ENCODE measurements at regions not wholly inside any gene's neighbourhood (a gene's known extent, or its start where the extent isn't known, plus 50 kb on each side); places are given as distances from the start of the nearest gene placed in this dataset.

DNA sequence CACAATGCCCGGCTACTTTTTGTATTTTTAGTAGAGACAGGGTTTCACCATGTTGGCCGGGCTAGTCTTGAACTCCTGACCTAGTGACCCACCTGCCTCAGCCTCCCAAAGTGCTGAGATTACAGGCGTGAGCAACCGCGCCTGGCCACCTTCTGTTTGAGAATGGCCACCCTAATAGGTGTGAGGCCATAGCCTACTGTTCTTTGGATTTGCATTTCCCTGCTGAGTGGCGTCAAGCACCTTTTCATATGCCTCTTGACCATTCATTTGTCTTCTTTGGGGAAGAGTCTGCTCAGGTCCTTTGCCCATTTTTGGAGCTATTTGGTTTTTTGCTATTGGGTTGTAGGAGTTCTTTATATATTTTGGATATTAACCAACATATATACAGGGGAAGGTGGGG is 276.7 kb downstream of the PARN start:
- Mint-ChIP-seq H3K9me3 (no peaks in the 10 kb centered on the region), H3K27me3 (peaks cover 0 to 13% (median 12%) of the 10 kb centered on the region in 3 donors), H3K36me3 (no peaks in the 10 kb centered on the region), H3K27ac (no peak overlapping the region), H3K4me3 (peak overlapping the region in 3 of 8 donors; percentile 25 to 57 (median 37)), H3K4me1 (peaks cover 5 to 23% (median 9%) of the 10 kb centered on the region in 3 donors)
- DNase-seq, result no peak
- no peak for ATAC-seq (ENCODE audit: low read depth in 2 of 2)

GRCh38 chr16:14351647-14352046 is 278.4 kb downstream of the PARN start:
- Mint-ChIP-seq H3K36me3 (no peaks in the 10 kb centered on the region), H3K27me3 (peaks cover 0 to 9% (median 6%) of the 10 kb centered on the region in 3 donors), H3K27ac (no peak overlapping the region)

DNA sequence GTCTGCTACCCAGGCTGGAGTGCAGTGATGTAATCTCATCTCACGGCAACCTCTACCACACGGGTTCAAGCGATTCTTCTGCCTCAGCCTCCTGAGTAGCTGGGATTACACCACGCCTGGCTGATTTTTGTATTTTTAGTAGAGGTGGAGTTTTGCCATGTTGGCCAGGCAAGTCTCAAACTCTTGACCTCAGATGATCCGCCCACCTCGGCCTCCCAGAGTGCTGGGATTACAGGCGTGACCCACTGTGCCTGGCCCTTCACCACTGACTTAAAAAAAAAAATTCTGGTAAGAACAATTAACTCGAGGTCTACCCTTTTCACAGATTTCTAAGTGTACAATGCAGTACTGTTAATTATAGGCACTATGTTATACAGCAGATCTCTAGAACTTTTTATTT is 279.4 kb downstream of the PARN start:
- DNase-seq (no peak), ATAC-seq (ENCODE audit: low read depth in 2 of 2) (no peak)
- Mint-ChIP-seq H3K27me3 (peaks cover 8 to 12% (median 9%) of the 10 kb centered on the region in 3 donors), H3K4me3 (no peak overlapping the region), H3K9me3 (peaks cover 3 to 11% (median 6%) of the 10 kb centered on the region in 7 donors), H3K27ac (peak overlapping the region in 1 of 6 donors; percentile 75), H3K36me3 (peaks cover 0 to 8% of the 10 kb centered on the region in 2 donors), H3K4me1 (peaks cover 0 to 17% (median 13%) of the 10 kb centered on the region in 3 donors)

More at GRCh38 chr16:14351647-14352046, 278.4 kb downstream of the PARN start:
- peaks cover 0 to 3% (median 0%) of the 10 kb centered on the region in 7 donors for H3K9me3 Mint-ChIP-seq
- H3K4me1 Mint-ChIP-seq, result peaks cover 0 to 23% (median 9%) of the 10 kb centered on the region in 3 donors
- DNase-seq, result no peak
- no peak for ATAC-seq (ENCODE audit: low read depth in 2 of 2)
- no peak overlapping the region for H3K4me3 Mint-ChIP-seq

GRCh38 chr16:14350081-14350480 is 279.0 kb downstream of the MRTFB start:
- H3K27ac Mint-ChIP-seq, result peak overlapping the region in 2 of 6 donors; percentile 75 to 82
- peaks cover 8 to 12% (median 9%) of the 10 kb centered on the region in 3 donors for H3K27me3 Mint-ChIP-seq
- ATAC-seq (ENCODE audit: low read depth in 2 of 2) (no peak), DNase-seq (no peak)
- no peak overlapping the region for H3K4me3 Mint-ChIP-seq
- peaks cover 0 to 8% of the 10 kb centered on the region in 2 donors for H3K36me3 Mint-ChIP-seq
- peaks cover 0 to 13% (median 8%) of the 10 kb centered on the region in 3 donors for H3K4me1 Mint-ChIP-seq
- peaks cover 3 to 11% (median 6%) of the 10 kb centered on the region in 7 donors for H3K9me3 Mint-ChIP-seq

GRCh38 chr16:14347706-14348105 is 276.6 kb downstream of the MRTFB start:
- Mint-ChIP-seq H3K36me3 (peaks cover 0 to 16% of the 10 kb centered on the region in 2 donors), H3K4me1 (peaks cover 0 to 5% (median 4%) of the 10 kb centered on the region in 3 donors), H3K4me3 (no peak overlapping the region), H3K27me3 (peaks cover 15 to 20% (median 19%) of the 10 kb centered on the region in 3 donors), H3K27ac (no peak overlapping the region), H3K9me3 (peaks cover 8 to 19% (median 12%) of the 10 kb centered on the region in 7 donors)
- DNase-seq (no peak), ATAC-seq (ENCODE audit: low read depth in 2 of 2) (no peak)

DNA sequence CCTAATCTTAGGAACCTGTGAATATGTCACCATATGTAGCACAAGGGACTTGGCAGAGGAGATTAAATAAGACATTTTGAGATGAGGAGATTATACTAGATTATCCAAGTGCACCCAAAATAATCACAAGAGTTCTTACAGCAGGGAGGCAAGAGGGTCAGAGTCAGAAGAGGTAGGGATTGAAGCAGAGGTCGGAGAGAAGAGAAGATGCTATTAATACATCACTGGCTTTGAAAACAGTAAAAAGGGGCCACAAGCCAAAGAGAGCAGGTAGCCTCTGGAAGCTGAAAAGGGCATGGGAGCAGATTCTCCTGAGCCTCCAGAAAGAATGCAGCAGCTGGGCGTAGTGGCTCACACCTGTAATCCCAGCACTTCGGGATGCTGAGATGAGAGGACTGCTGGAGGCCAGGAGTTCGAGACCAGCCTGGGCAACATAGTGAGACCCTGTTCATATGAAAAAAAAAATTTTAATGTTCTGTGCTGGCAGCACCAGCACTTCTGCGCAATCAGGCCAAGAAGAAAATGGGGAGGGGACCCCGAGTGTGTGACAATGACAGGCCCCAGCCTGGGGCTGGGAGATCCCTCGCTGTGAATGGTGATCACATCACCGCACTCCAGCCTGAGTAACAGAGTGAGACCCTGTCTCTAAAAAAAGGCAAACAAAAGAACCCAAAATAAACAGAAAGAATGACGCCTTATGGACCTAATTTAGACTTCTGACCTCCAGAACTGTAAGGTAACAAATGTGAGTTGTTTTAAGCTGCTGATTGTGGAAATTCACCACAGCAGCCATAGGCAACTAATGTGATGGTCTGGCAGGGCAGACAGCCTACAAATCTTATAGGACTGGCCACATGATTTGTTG is 275.4 kb downstream of the MRTFB start:
- H3K4me1 Mint-ChIP-seq, result peaks cover 0 to 5% (median 4%) of the 10 kb centered on the region in 3 donors
- H3K27me3 Mint-ChIP-seq, result peaks cover 15 to 21% (median 20%) of the 10 kb centered on the region in 3 donors
- H3K27ac Mint-ChIP-seq, result peak overlapping the region in 1 of 6 donors; percentile 81
- peaks cover 0 to 18% of the 10 kb centered on the region in 2 donors for H3K36me3 Mint-ChIP-seq
- peaks cover 8 to 28% (median 23%) of the 10 kb centered on the region in 7 donors for H3K9me3 Mint-ChIP-seq
- DNase-seq, result no peak
- H3K4me3 Mint-ChIP-seq, result no peak overlapping the region
- ATAC-seq (ENCODE audit: low read depth in 2 of 2), result no peak

- Mint-ChIP-seq H3K4me3 (no peak overlapping the region), H3K27me3 (peaks cover 15 to 21% (median 20%) of the 10 kb centered on the region in 3 donors), H3K9me3 (peaks cover 8 to 36% (median 25%) of the 10 kb centered on the region in 7 donors), H3K27ac (no peak overlapping the region), H3K36me3 (peaks cover 0 to 18% of the 10 kb centered on the region in 2 donors), H3K4me1 (peaks cover 0 to 5% (median 4%) of the 10 kb centered on the region in 3 donors)
- DNase-seq (no peak), ATAC-seq (ENCODE audit: low read depth in 2 of 2) (no peak)
These were observed 274.5 kb downstream of the MRTFB start for GRCh38 chr16:14345512-14346115.

- Mint-ChIP-seq H3K4me1 (peaks cover 0 to 5% (median 4%) of the 10 kb centered on the region in 3 donors), H3K4me3 (peak overlapping the region in 1 of 8 donors; percentile 70), H3K9me3 (peaks cover 8 to 38% (median 27%) of the 10 kb centered on the region in 7 donors), H3K36me3 (peaks cover 0 to 18% of the 10 kb centered on the region in 2 donors), H3K27ac (peak overlapping the region in 1 of 6 donors; percentile 10), H3K27me3 (peaks cover 15 to 21% (median 20%) of the 10 kb centered on the region in 3 donors)
- ATAC-seq (ENCODE audit: low read depth in 2 of 2) (no peak), DNase-seq (no peak)
These were observed 273.8 kb downstream of the MRTFB start for GRCh38 chr16:14344945-14345344.

DNA sequence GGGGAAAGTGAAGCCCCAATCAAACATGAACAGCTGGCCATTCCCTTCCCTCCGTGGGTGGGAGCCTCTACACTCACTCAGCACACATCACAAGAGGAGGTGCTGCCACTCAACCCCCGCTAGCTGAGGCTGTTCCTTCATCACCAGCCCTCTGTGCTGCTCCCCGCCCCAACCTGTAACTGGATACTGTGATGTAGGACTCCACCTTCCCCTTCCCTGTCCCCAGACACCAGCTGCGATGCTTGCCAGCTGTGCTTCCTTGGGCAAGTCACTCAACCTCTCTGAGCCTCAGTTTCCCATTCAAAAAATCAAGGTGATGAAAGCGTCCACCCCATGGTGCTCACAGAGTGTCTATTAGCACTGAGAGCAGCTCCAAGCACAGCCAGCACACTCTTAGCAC is 273.2 kb downstream of the MRTFB start:
- no peak overlapping the region for H3K4me3 Mint-ChIP-seq
- ATAC-seq (ENCODE audit: low read depth in 2 of 2) (no peak), DNase-seq (no peak)
- H3K27ac Mint-ChIP-seq, result peak overlapping the region in 1 of 6 donors; percentile 81
- H3K9me3 Mint-ChIP-seq, result peaks cover 8 to 38% (median 29%) of the 10 kb centered on the region in 7 donors
- H3K4me1 Mint-ChIP-seq, result peaks cover 0 to 5% (median 4%) of the 10 kb centered on the region in 3 donors
- H3K36me3 Mint-ChIP-seq, result peaks cover 0 to 18% of the 10 kb centered on the region in 2 donors
- peaks cover 15 to 21% (median 16%) of the 10 kb centered on the region in 3 donors for H3K27me3 Mint-ChIP-seq

DNA sequence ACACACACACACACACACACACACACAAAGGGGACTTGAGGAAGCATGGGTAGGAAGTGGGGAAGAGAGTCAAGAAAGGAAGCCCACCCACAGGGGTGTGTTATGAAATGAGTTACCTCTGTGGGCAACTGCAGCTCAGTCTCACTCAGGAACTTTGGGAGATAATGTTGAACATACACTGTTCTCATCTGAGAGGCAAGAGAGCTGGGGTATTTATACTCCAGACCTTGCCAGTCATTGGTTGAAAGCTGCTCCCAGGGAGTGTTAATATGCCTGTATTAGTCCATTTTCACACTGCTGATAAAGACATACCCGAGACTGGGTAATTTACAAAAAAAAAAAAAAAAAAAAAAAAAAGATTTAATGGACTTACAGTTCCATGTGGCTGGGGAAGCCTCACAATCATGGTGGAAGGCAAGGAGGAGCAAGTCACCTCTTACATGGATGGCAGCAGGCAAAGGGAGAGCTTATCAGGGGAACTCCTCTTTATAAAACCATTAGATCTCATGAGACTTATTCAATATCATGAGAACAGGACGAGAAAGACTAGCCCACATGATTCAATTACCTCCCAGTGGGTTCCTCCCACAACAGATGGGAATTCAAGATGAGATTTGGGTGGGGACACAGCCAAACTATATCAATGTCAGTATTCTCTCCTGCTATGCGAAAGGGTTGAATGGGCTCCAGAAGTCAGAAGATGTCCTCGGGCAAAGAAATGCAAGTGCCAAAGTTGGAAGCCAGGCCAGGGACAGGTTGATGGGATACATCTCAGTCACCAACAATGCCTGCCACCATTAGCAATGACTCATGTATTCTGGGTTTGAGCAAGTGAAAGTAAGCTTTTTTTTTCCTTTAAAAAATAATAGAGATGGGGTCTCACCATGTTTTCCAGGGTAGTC is 270.5 kb downstream of the MRTFB start:
- ATAC-seq (ENCODE audit: low read depth in 2 of 2) (no peak), DNase-seq (no peak)
- Mint-ChIP-seq H3K9me3 (peaks cover 8 to 34% (median 26%) of the 10 kb centered on the region in 7 donors), H3K27me3 (peaks cover 14 to 23% (median 20%) of the 10 kb centered on the region in 3 donors), H3K36me3 (peaks cover 0 to 18% of the 10 kb centered on the region in 2 donors), H3K27ac (peak overlapping the region in 1 of 6 donors; percentile 89), H3K4me3 (no peak overlapping the region), H3K4me1 (peaks cover 0 to 5% (median 4%) of the 10 kb centered on the region in 3 donors)

DNA sequence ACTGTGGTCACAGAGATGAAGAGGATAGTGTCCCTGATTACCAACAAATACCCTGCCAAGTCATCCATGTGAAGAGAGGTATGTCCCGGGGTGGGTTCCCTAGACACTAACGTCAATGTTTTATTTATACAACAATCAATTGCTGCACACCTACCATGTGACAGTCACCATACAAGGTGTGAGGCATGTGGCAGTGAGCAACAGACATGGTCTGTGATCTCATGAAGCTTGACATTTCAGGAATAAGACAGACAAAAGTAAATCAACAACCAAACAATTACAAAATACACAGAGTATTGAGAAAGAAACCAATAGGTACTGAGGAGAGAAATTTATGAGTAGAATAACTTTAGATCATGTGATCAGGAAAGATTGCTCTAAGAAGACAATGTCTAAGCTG is 268.6 kb downstream of the MRTFB start:
- Mint-ChIP-seq H3K36me3 (peaks cover 0 to 10% of the 10 kb centered on the region in 2 donors), H3K27ac (peak overlapping the region in 1 of 6 donors; percentile 21), H3K4me3 (peak overlapping the region in 1 of 8 donors; percentile 44), H3K4me1 (peaks cover 0 to 4% (median 0%) of the 10 kb centered on the region in 3 donors), H3K27me3 (peaks cover 11 to 17% (median 11%) of the 10 kb centered on the region in 3 donors), H3K9me3 (peaks cover 4 to 31% (median 20%) of the 10 kb centered on the region in 7 donors)
- DNase-seq (no peak), ATAC-seq (ENCODE audit: low read depth in 2 of 2) (no peak)

- peaks cover 0 to 4% (median 0%) of the 10 kb centered on the region in 3 donors for H3K4me1 Mint-ChIP-seq
- no peak for DNase-seq
- no peak overlapping the region for H3K4me3 Mint-ChIP-seq
- peaks cover 4 to 31% (median 20%) of the 10 kb centered on the region in 7 donors for H3K9me3 Mint-ChIP-seq
- peaks cover 5 to 17% (median 7%) of the 10 kb centered on the region in 3 donors for H3K27me3 Mint-ChIP-seq
- ATAC-seq (ENCODE audit: low read depth in 2 of 2), result no peak
- peaks cover 0 to 10% of the 10 kb centered on the region in 2 donors for H3K36me3 Mint-ChIP-seq
- H3K27ac Mint-ChIP-seq, result no peak overlapping the region
These were observed 267.9 kb downstream of the MRTFB start for GRCh38 chr16:14338969-14339368.

Data from naive B cell (primary cell).